Transverse colon (tissue), 4 donors: ENCODE measurements at regions not wholly inside any gene's neighbourhood (a gene's known extent, or its start where the extent isn't known, plus 50 kb on each side); places are given as distances from the start of the nearest gene placed in this dataset.

Experiments
- DNase-seq: peaks from one replicate; pipeline ENCODE4 v3.0.0-alpha.2; 2019
- H3K27ac ChIP-seq, 4 donors: fragments of 200-600 bp; sonication (generic); 2 replicates each; pipeline ENCODE4 v1.5.1; 2016 to 2018; ENCODE audit warnings: inconsistent platforms in 4 of 4
- H3K27me3 ChIP-seq: fragments of 200-600 bp; sonication (generic); 2 replicates; pipeline ENCODE4 v1.5.1; 2017; ENCODE audit warnings: inconsistent platforms
- H3K36me3 ChIP-seq, 4 donors: fragments of 200-600 bp; sonication (generic); 2 replicates each; pipeline ENCODE4 v1.5.1; 2017 to 2019; ENCODE audit warnings: inconsistent platforms in 4 of 4
- H3K4me1 ChIP-seq, 4 donors: fragments of 200-600 bp; sonication (generic); 2 replicates each; pipeline ENCODE4 v1.5.1; 2017 to 2020; ENCODE audit warnings: inconsistent platforms in 4 of 4
- H3K4me3 ChIP-seq, 4 donors: fragments of 200-600 bp; sonication (generic); 1 replicate in 1 of 4; 2 replicates in 3 of 4; pipeline versions ENCODE4 v1.5.1 to v1.6.1; 2017 to 2019; ENCODE audit warnings: inconsistent platforms in 4 of 4
- H3K9me3 ChIP-seq, 2 donors: fragments of 200-600 bp; sonication (generic); 2 replicates each; pipeline ENCODE4 v1.5.1; 2017 to 2019; ENCODE audit warnings: inconsistent platforms in 2 of 2
- CTCF ChIP-seq, 5 experiments: fragments of 200-600 bp in 3 of 5; fragments of 450-650 bp in 2 of 5; sonication (generic) in 3 of 5; IDR thresholded peaks; 1 replicate in 2 of 5; 2 replicates in 3 of 5; pipeline ENCODE4 v1.5.1; 2016 to 2017; ENCODE audit warnings: antibody characterized with exemption in 5 of 5, inconsistent platforms in 3 of 5, mild to moderate bottlenecking in 2 of 5, moderate library complexity in 1 of 5
- EP300 ChIP-seq: sonication (generic); formaldehyde crosslinking; IDR thresholded peaks from one replicate; pipeline ENCODE4 v1.6.1; 2017; ENCODE audit warnings: antibody characterized with exemption, low read depth
- POLR2A ChIP-seq: fragments of 450-650 bp; IDR thresholded peaks from one replicate; pipeline ENCODE4 v1.6.1; 2016; ENCODE audit warnings: antibody characterized with exemption, mild to moderate bottlenecking, moderate library complexity
- POLR2AphosphoS5 ChIP-seq, 3 donors: sonication (generic); formaldehyde crosslinking; IDR thresholded peaks; one replicate each; pipeline ENCODE4 v1.6.1; 2016; ENCODE audit warnings: antibody characterized with exemption in 3 of 3
- WGBS, 2 donors: methylation state at CpG; one replicate each; pipeline ENCODE4 v1.1.5; 2018; ENCODE audit warnings: low coverage in 1 of 2; 5-methylcytosine and 5-hydroxymethylcytosine counted together
- in situ Hi-C, 4 donors: fragments of 200-750 bp; cut with MboI; loops; one replicate each; pipeline versions ENCODE4 v1.15.0 to v1.15.1; 2017; ENCODE audit warnings: low sequenced_read_pairs in 3 of 4, low pct_ligation_motif_present in 1 of 4, low pct_unique_long_range_greater_than_20kb in 1 of 4
- intact Hi-C: fragments of 100-400 bp; cut with DNase I; formaldehyde crosslinking; loops from one replicate; pipeline ENCODE4 v1.15.1; 2023; ENCODE audit warnings: low total_unique reads

GRCh38 chr4:124590480-124590879 is 122.1 kb downstream of the ANKRD50 start:
- Histone ChIP-seq H3K36me3 (no peaks in the 10 kb centered on the region), H3K9me3 (no peaks in the 10 kb centered on the region), H3K27ac (no peak overlapping the region), H3K27me3 (no peaks in the 10 kb centered on the region), H3K4me1 (no peaks in the 10 kb centered on the region), H3K4me3 (no peak overlapping the region)
- TF ChIP-seq CTCF (IDR thresholded peaks at IDR 0.05) (no peak), EP300 (no peak), POLR2A (no peak), POLR2AphosphoS5 (IDR thresholded peaks at IDR 0.05) (no peak)
- intact Hi-C loops: no loop called here
- in situ Hi-C loops: no loop called here
- DNase-seq: no peak

GRCh38 chr4:124591637-124592036 is 120.9 kb downstream of the ANKRD50 start:
- Histone ChIP-seq H3K27me3 (no peaks in the 10 kb centered on the region), H3K9me3 (no peaks in the 10 kb centered on the region), H3K36me3 (no peaks in the 10 kb centered on the region), H3K27ac (no peak overlapping the region), H3K4me1 (no peaks in the 10 kb centered on the region), H3K4me3 (no peak overlapping the region)
- TF ChIP-seq POLR2A: no peak
- no peak for TF ChIP-seq CTCF (IDR thresholded peaks at IDR 0.05)
- no peak for TF ChIP-seq POLR2AphosphoS5 (IDR thresholded peaks at IDR 0.05)
- TF ChIP-seq EP300: no peak
- in situ Hi-C loops (no loop called here), intact Hi-C loops (no loop called here)
- WGBS, 2 donors: 57 to 71% methylated on average over 2 of the region's 2 CpGs
- DNase-seq: no peak

GRCh38 chr4:124593494-124593893 is 119.0 kb downstream of the ANKRD50 start:
- no peak for DNase-seq
- 58 to 81% methylated on average over 2 of the region's 2 CpGs for WGBS, 2 donors
- Histone ChIP-seq H3K9me3 (no peaks in the 10 kb centered on the region), H3K4me1 (no peaks in the 10 kb centered on the region), H3K4me3 (no peak overlapping the region), H3K27ac (no peak overlapping the region), H3K36me3 (no peaks in the 10 kb centered on the region), H3K27me3 (no peaks in the 10 kb centered on the region)
- in situ Hi-C loops: no loop called here
- TF ChIP-seq EP300: no peak
- no peak for TF ChIP-seq POLR2A
- TF ChIP-seq POLR2AphosphoS5 (IDR thresholded peaks at IDR 0.05): no peak
- TF ChIP-seq CTCF (IDR thresholded peaks at IDR 0.05): no peak
- intact Hi-C loops: no loop called here

GRCh38 chr4:124594945-124595344 is 117.6 kb downstream of the ANKRD50 start:
- TF ChIP-seq POLR2AphosphoS5 (IDR thresholded peaks at IDR 0.05) (no peak), CTCF (IDR thresholded peaks at IDR 0.05) (no peak), POLR2A (no peak), EP300 (no peak)
- intact Hi-C loops: no loop called here
- DNase-seq: no peak
- in situ Hi-C loops: no loop called here
- H3K4me1 ChIP-seq: no peaks in the 10 kb centered on the region
- H3K4me3 ChIP-seq: no peak overlapping the region
- no peaks in the 10 kb centered on the region for H3K27me3 ChIP-seq
- H3K9me3 ChIP-seq: no peaks in the 10 kb centered on the region
- no peaks in the 10 kb centered on the region for H3K36me3 ChIP-seq
- no peak overlapping the region for H3K27ac ChIP-seq
- WGBS, 2 donors: 67 to 87% methylated on average over 1 of the region's 1 CpG
